Endothelial cell of umbilical vein (primary cell): ENCODE measurements at regions not wholly inside any gene's neighbourhood (a gene's known extent, or its start where the extent isn't known, plus 50 kb on each side); places are given as distances from the start of the nearest gene placed in this dataset.

Experiments used
- BruUV-seq: library from RNA; stranded (reverse); fragments of 400-500 nt; replicated peaks from 2 replicates; lab custom pipeline; 2021; lab: Mats Ljungman, UMichigan
- CTCF ChIA-PET: fragments of 300-600, 350-600 bp; sonication (Branson Sonifier 250); formaldehyde crosslinking; loops from one replicate; lab custom pipeline; 2021; ENCODE audit warnings: antibody characterized with exemption, inconsistent platforms; lab: Charles Lee
- POLR2A ChIA-PET: fragments of 300-600, 350-600 bp; sonication (Branson Sonifier 250); formaldehyde crosslinking; loops from one replicate; lab custom pipeline; 2021; ENCODE audit warnings: antibody characterized with exemption, inconsistent platforms; lab: Charles Lee
- DNase-seq: peaks from one replicate; pipeline ENCODE4 v3.0.0-alpha.2; 2011; ENCODE audit warnings: low read depth, low spot score
- FAIRE-seq: peaks from 2 replicates; lab custom pipeline; 2011; peaks lifted over from hg19 to GRCh38; lab: Jason Lieb, UNC
- H2AFZ ChIP-seq: 2 replicates; pipeline ENCODE4 v1.6.0; 2012; ENCODE audit warnings: low read depth, low read length, control low read depth, inconsistent platforms
- H3K27ac ChIP-seq: 2 replicates; pipeline ENCODE4 v1.5.1; 2011; ENCODE audit warnings: low read depth, mild to moderate bottlenecking, control low read depth, low read length, moderate library complexity; ENCODE audit not compliant: insufficient read depth
- H3K27me3 ChIP-seq, 2 experiments: 2 replicates each; pipeline versions ENCODE4 v1.6.0 to v1.6.1; 2011; ENCODE audit warnings: low read length in 2 of 2, mixed read lengths in 1 of 2; ENCODE audit not compliant: control insufficient read depth in 2 of 2, insufficient read depth in 2 of 2
- H3K36me3 ChIP-seq, 2 experiments: 2 replicates in 1 of 2; 3 replicates in 1 of 2; pipeline ENCODE4 v1.5.1; 2011; ENCODE audit warnings: low read length in 2 of 2, mild to moderate bottlenecking in 1 of 2, moderate library complexity in 1 of 2; ENCODE audit not compliant: control insufficient read depth in 2 of 2, insufficient read depth in 2 of 2; ENCODE audit errors: extremely low read depth in 1 of 2
- H3K4me1 ChIP-seq: 3 replicates; pipeline ENCODE4 v1.5.1; 2011; ENCODE audit warnings: mild to moderate bottlenecking, low read length; ENCODE audit not compliant: control insufficient read depth, insufficient read depth; ENCODE audit errors: extremely low read depth
- H3K4me2 ChIP-seq: 2 replicates; pipeline ENCODE4 v1.6.1; 2011; ENCODE audit warnings: low read length, control low read depth, mixed read lengths; ENCODE audit not compliant: insufficient read depth
- H3K4me3 ChIP-seq, 3 experiments: fragments of 200-600 bp in 1 of 3; sonication (generic), shearing (Covaris generic) in 1 of 3; replicated peaks in 1 of 3; 2 replicates each; pipeline ENCODE4 v1.5.1; 2011 to 2016; ENCODE audit warnings: control low read depth in 3 of 3, low read length in 3 of 3, mild to moderate bottlenecking in 2 of 3, inconsistent platforms in 1 of 3, low read depth in 1 of 3, moderate library complexity in 1 of 3; ENCODE audit not compliant: insufficient read depth in 1 of 3
- H3K79me2 ChIP-seq: 2 replicates; pipeline ENCODE4 v1.6.0; 2012; ENCODE audit warnings: low read length, inconsistent platforms; ENCODE audit not compliant: control insufficient read depth, insufficient read depth
- H3K9ac ChIP-seq: replicated peaks from 2 replicates; pipeline ENCODE3; 2011; ENCODE audit warnings: low read length, control low read depth; ENCODE audit not compliant: insufficient read depth; ENCODE audit errors: extremely low read depth
- H3K9me1 ChIP-seq: replicated peaks from 3 replicates; pipeline ENCODE4 v1.6.0; 2011; ENCODE audit warnings: mild to moderate bottlenecking, low read length; ENCODE audit not compliant: control insufficient read depth, insufficient read depth; ENCODE audit errors: extremely low read depth
- H3K9me3 ChIP-seq: replicated peaks from 2 replicates; pipeline ENCODE4 v1.5.1; 2012; ENCODE audit warnings: low read length, inconsistent platforms; ENCODE audit not compliant: control insufficient read depth, insufficient read depth
- H4K20me1 ChIP-seq: replicated peaks from 2 replicates; pipeline ENCODE3; 2011; ENCODE audit warnings: mild to moderate bottlenecking, low read length; ENCODE audit not compliant: control insufficient read depth, insufficient read depth; ENCODE audit errors: extremely low read depth
- EZH2 ChIP-seq: IDR thresholded peaks from 2 replicates; pipeline ENCODE4 v1.6.1; 2012; ENCODE audit warnings: borderline replicate concordance, low read depth, mild to moderate bottlenecking, moderate library complexity, low read length, inconsistent platforms; ENCODE audit not compliant: severe bottlenecking
- FOS ChIP-seq: IDR thresholded peaks from 2 replicates; pipeline ENCODE4 v1.6.1; 2011; ENCODE audit warnings: mild to moderate bottlenecking, low read length, moderate library complexity, borderline replicate concordance; ENCODE audit not compliant: insufficient read depth
- GATA2 ChIP-seq: IDR thresholded peaks from 2 replicates; pipeline ENCODE4 v1.7.0; 2011; ENCODE audit warnings: low read depth, mild to moderate bottlenecking, moderate library complexity, mixed read lengths, low read length; ENCODE audit not compliant: insufficient read length, insufficient read depth
- JUN ChIP-seq: IDR thresholded peaks from 2 replicates; pipeline ENCODE4 v1.6.1; 2011; ENCODE audit warnings: borderline replicate concordance, low read depth; ENCODE audit not compliant: insufficient read length, insufficient read depth
- MYC ChIP-seq: IDR thresholded peaks from one replicate; pipeline ENCODE4 v1.6.1; 2011; ENCODE audit warnings: mild to moderate bottlenecking, low read depth, low read length
- POLR2A ChIP-seq: IDR thresholded peaks from 2 replicates; pipeline ENCODE4 v1.6.1; 2012; ENCODE audit warnings: low read depth, mild to moderate bottlenecking, control low read depth, low read length
- POLR2AphosphoS5 ChIP-seq: IDR thresholded peaks from 2 replicates; pipeline ENCODE4 v1.6.1; 2012; ENCODE audit warnings: low read depth, mild to moderate bottlenecking, control low read depth, low read length, moderate library complexity; ENCODE audit not compliant: insufficient read depth
- dilution Hi-C: fragments of 300-500 bp; cut with MboI; formaldehyde crosslinking; loops from one replicate; pipeline ENCODE4 v1.15.0; 2019; ENCODE audit warnings: low sequenced_read_pairs; ENCODE audit not compliant: extremely low pct_ligation_motif_present
- intact Hi-C: fragments of 100-400 bp; cut with micrococcal nuclease; formaldehyde crosslinking; loops from one replicate; pipeline ENCODE4 v1.10.0; 2022
- TF ChIP-seq, protein P1 (sequence below), 2 donors: IDR thresholded peaks; 1 replicate in 1 of 2; 2 replicates in 1 of 2; pipeline ENCODE4 v1.5.1; 2011; ENCODE audit warnings: low read length in 2 of 2, mild to moderate bottlenecking in 2 of 2, moderate library complexity in 2 of 2, control low read depth in 1 of 2, inconsistent platforms in 1 of 2, low read depth in 1 of 2; ENCODE audit not compliant: insufficient read depth in 1 of 2; ENCODE audit errors: extremely low read depth in 1 of 2
- TF ChIP-seq, protein P2 (sequence below): IDR thresholded peaks from 2 replicates; pipeline ENCODE4 v1.6.1; 2011; ENCODE audit not compliant: insufficient read depth, insufficient read length

DNA sequence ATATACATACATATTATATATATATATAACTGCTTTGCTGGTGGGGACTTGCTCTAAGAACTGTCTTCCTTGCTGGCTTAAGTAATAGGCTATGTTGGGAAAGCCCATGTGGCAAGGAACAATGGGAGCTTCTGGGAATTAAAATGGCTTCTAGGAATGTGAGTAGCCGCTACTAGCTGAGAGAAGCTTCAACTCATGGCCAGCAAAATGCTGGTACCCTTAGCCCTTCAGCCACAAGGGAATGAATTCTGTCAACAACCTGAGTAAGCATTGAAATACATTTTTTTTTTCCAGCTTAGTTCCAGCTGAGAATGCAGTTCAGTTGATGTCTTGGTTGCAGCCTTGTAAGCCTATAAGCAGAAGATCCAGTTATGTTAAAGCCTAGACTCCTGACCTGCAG is 911.7 kb upstream of the MAP3K7 start:
- FAIRE-seq (no peak), DNase-seq (no peak)
- H2AFZ ChIP-seq = no peak overlapping the region
- H3K9ac ChIP-seq = no peak overlapping the region
- H4K20me1 ChIP-seq = no peaks in the 10 kb centered on the region
- no peak overlapping the region for H3K4me3 ChIP-seq
- H3K4me2 ChIP-seq = no peak overlapping the region
- dilution Hi-C loops = no loop called here
- H3K36me3 ChIP-seq = no peaks in the 10 kb centered on the region
- no peaks in the 10 kb centered on the region for H3K4me1 ChIP-seq
- no peaks in the 10 kb centered on the region for H3K9me3 ChIP-seq
- no peak overlapping the region for H3K27ac ChIP-seq
- no peaks in the 10 kb centered on the region for H3K79me2 ChIP-seq
- intact Hi-C loops = no loop called here
- no peaks in the 10 kb centered on the region for H3K9me1 ChIP-seq
- ChIA-PET CTCF (no interaction called here), POLR2A (no interaction called here)
- H3K27me3 ChIP-seq = no peaks in the 10 kb centered on the region
- no TSS peak for BruUV-seq
- TF ChIP-seq MYC (no peak), EZH2 (no peak), FOS (no peak), POLR2A (no peak), GATA2 (no peak), POLR2AphosphoS5 (no peak), JUN (no peak)
- TF ChIP-seq, protein P1, sequence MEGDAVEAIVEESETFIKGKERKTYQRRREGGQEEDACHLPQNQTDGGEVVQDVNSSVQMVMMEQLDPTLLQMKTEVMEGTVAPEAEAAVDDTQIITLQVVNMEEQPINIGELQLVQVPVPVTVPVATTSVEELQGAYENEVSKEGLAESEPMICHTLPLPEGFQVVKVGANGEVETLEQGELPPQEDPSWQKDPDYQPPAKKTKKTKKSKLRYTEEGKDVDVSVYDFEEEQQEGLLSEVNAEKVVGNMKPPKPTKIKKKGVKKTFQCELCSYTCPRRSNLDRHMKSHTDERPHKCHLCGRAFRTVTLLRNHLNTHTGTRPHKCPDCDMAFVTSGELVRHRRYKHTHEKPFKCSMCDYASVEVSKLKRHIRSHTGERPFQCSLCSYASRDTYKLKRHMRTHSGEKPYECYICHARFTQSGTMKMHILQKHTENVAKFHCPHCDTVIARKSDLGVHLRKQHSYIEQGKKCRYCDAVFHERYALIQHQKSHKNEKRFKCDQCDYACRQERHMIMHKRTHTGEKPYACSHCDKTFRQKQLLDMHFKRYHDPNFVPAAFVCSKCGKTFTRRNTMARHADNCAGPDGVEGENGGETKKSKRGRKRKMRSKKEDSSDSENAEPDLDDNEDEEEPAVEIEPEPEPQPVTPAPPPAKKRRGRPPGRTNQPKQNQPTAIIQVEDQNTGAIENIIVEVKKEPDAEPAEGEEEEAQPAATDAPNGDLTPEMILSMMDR (IDR thresholded peaks at IDR 0.05; ENCODE audit: extremely low read depth in 1 of 2, insufficient read depth in 1 of 2, low read depth in 1 of 2, low read length in 2 of 2) = no peak
- TF ChIP-seq, protein P2, sequence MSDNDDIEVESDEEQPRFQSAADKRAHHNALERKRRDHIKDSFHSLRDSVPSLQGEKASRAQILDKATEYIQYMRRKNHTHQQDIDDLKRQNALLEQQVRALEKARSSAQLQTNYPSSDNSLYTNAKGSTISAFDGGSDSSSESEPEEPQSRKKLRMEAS = no peak
